CD4-positive, alpha-beta T cell treated with Interleukin-15 for 1 hour (primary cell): ENCODE measurements at regions not wholly inside any gene's neighbourhood (a gene's known extent, or its start where the extent isn't known, plus 50 kb on each side); places are given as distances from the start of the nearest gene placed in this dataset.

Experiments used
- DNase-seq: peaks from one replicate; pipeline ENCODE4 v3.0.0-alpha.2; 2020

DNA sequence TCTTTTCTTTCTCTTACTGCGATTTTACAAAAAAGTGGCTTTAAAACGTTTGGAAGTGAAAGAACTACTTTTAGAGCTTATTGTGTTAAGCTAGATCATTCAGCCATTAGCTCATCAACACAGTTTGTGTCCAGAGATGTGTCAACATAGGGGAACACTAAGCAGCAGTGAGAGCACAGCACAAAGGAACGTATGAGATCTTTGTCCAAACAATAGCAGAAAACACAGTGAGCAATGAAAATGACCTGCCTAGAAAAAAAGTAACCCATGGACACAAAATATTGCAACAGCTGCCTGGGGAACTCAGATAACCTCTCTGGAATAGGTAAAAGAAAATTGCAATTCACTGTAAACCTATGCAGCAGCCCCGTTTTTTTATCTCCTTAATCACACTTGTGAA lies 372.5 kb downstream of the ARHGEF28 start:
- DNase-seq: no peak

GRCh38 chr5:73997960-73998359 lies 372.0 kb downstream of the ARHGEF28 start:
- DNase-seq: no peak

- no peak for DNase-seq
Measured at GRCh38 chr5:73996151-73996755, 370.3 kb downstream of the ARHGEF28 start.

DNA sequence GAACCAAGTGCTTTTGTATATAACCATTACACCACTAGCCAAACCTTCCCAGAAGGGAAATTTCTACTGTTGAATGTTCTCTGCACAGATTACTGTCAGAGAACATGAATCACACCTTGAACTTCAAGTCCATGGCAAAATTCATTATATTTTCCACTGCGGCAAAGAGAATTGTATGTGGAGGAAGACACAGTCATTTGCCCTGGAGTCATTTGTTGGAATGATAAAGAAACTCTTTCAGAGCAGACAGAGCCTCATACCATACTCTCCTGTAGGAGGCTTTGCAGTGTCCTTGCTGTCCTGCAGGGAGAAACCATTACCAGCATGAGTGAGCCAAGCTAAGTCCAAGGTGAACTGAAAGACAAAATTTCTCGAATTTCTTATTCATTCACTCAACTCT lies 369.0 kb downstream of the ARHGEF28 start:
- no peak for DNase-seq
